ENCODE measurements at regions not wholly inside any gene's neighbourhood (a gene's known extent, or its start where the extent isn't known, plus 50 kb on each side); places are given as distances from the start of the nearest gene placed in this dataset.

GRCh38 chr3:148205977-148206376 lies 491.7 kb upstream of the AGTR1 start:
- Histone ChIP-seq H3K4me2 (ENCODE audit: low read length) (no peak overlapping the region), H3K27me3 (ENCODE audit: insufficient read depth, low read length) (no peaks in the 10 kb centered on the region), H2AK5ac (ENCODE audit: low read length) (no peak overlapping the region), H3K9ac (ENCODE audit: low read length) (no peak overlapping the region), H2BK5ac (ENCODE audit: low read depth, low read length, poor library complexity) (no peak overlapping the region), H3K18ac (ENCODE audit: low read length) (no peak overlapping the region), H2AFZ (ENCODE audit: insufficient read depth, low read length, poor library complexity) (no peak overlapping the region), H3K79me2 (ENCODE audit: control insufficient read depth, insufficient read depth, low read length, poor library complexity) (no peaks in the 10 kb centered on the region), H4K91ac (ENCODE audit: low read depth, low read length) (no peak overlapping the region), H4K12ac (ENCODE audit: low read depth, low read length) (no peak overlapping the region), H3K23ac (ENCODE audit: low read length) (no peak overlapping the region), H4K8ac (ENCODE audit: low read depth, low read length) (no peak overlapping the region), H2BK120ac (ENCODE audit: insufficient read depth, low read length, poor library complexity) (no peak overlapping the region), H3K4me1 (ENCODE audit: control insufficient read depth in 1 of 2, insufficient read depth in 2 of 2, low read length in 2 of 2) (no peaks in the 10 kb centered on the region), H3K4ac (ENCODE audit: low read depth, low read length) (no peak overlapping the region), H3K79me1 (ENCODE audit: low read length) (no peaks in the 10 kb centered on the region), H3K27ac (ENCODE audit: low read depth, low read length) (no peak overlapping the region), H2BK12ac (ENCODE audit: low read length) (no peak overlapping the region), H3K4me3 (ENCODE audit: low read depth, low read length) (no peak overlapping the region), H3K9me3 (ENCODE audit: insufficient read depth, low read depth, low read length) (no peaks in the 10 kb centered on the region), H3K36me3 (ENCODE audit: control insufficient read depth in 1 of 2, insufficient read depth in 2 of 2, low read length in 2 of 2) (no peaks in the 10 kb centered on the region), H3K14ac (ENCODE audit: low read length) (no peak overlapping the region)
- WGBS (ENCODE audit: extremely low coverage, insufficient coverage, insufficient read length) = no CpG with 5 or more reads among the region's 2 CpGs
- DNase-seq = no peak

GRCh38 chr3:148206446-148206845 lies 491.3 kb upstream of the AGTR1 start:
- no peaks in the 10 kb centered on the region for H3K36me3 ChIP-seq (ENCODE audit: control insufficient read depth in 1 of 2, insufficient read depth in 2 of 2, low read length in 2 of 2)
- no CpG with 5 or more reads among the region's 1 CpG for WGBS (ENCODE audit: extremely low coverage, insufficient coverage, insufficient read length)
- H3K4me1 ChIP-seq (ENCODE audit: control insufficient read depth in 1 of 2, insufficient read depth in 2 of 2, low read length in 2 of 2) = no peaks in the 10 kb centered on the region

GRCh38 chr3:148208975-148209374 lies 488.7 kb upstream of the AGTR1 start:
- H3K9me3 ChIP-seq (ENCODE audit: insufficient read depth, low read depth, low read length) = no peaks in the 10 kb centered on the region
- H3K23ac ChIP-seq (ENCODE audit: low read length) = no peak overlapping the region
- no peak overlapping the region for H3K27ac ChIP-seq (ENCODE audit: low read depth, low read length)
- no peak overlapping the region for H2BK12ac ChIP-seq (ENCODE audit: low read length)
- no peak overlapping the region for H2BK5ac ChIP-seq (ENCODE audit: low read depth, low read length, poor library complexity)
- H4K12ac ChIP-seq (ENCODE audit: low read depth, low read length) = no peak overlapping the region
- H2AK5ac ChIP-seq (ENCODE audit: low read length) = no peak overlapping the region
- no peaks in the 10 kb centered on the region for H3K4me1 ChIP-seq (ENCODE audit: control insufficient read depth in 1 of 2, insufficient read depth in 2 of 2, low read length in 2 of 2)
- H3K14ac ChIP-seq (ENCODE audit: low read length) = no peak overlapping the region
- no peak overlapping the region for H3K4me3 ChIP-seq (ENCODE audit: low read depth, low read length)
- no peaks in the 10 kb centered on the region for H3K36me3 ChIP-seq (ENCODE audit: control insufficient read depth in 1 of 2, insufficient read depth in 2 of 2, low read length in 2 of 2)
- no peak overlapping the region for H2BK120ac ChIP-seq (ENCODE audit: insufficient read depth, low read length, poor library complexity)
- no peaks in the 10 kb centered on the region for H3K27me3 ChIP-seq (ENCODE audit: insufficient read depth, low read length)
- no peak overlapping the region for H4K91ac ChIP-seq (ENCODE audit: low read depth, low read length)
- H3K79me2 ChIP-seq (ENCODE audit: control insufficient read depth, insufficient read depth, low read length, poor library complexity) = no peaks in the 10 kb centered on the region
- H3K4ac ChIP-seq (ENCODE audit: low read depth, low read length) = no peak overlapping the region
- no peak overlapping the region for H3K9ac ChIP-seq (ENCODE audit: low read length)
- H3K79me1 ChIP-seq (ENCODE audit: low read length) = no peaks in the 10 kb centered on the region
- H3K4me2 ChIP-seq (ENCODE audit: low read length) = no peak overlapping the region
- H4K8ac ChIP-seq (ENCODE audit: low read depth, low read length) = no peak overlapping the region
- no peak for DNase-seq
- no peak overlapping the region for H2AFZ ChIP-seq (ENCODE audit: insufficient read depth, low read length, poor library complexity)
- H3K18ac ChIP-seq (ENCODE audit: low read length) = no peak overlapping the region

More at GRCh38 chr3:148206446-148206845, 491.3 kb upstream of the AGTR1 start:
- Histone ChIP-seq H3K23ac (ENCODE audit: low read length) (no peak overlapping the region), H4K8ac (ENCODE audit: low read depth, low read length) (no peak overlapping the region), H2BK5ac (ENCODE audit: low read depth, low read length, poor library complexity) (no peak overlapping the region), H4K91ac (ENCODE audit: low read depth, low read length) (no peak overlapping the region), H3K4ac (ENCODE audit: low read depth, low read length) (no peak overlapping the region), H4K12ac (ENCODE audit: low read depth, low read length) (no peak overlapping the region), H2AK5ac (ENCODE audit: low read length) (no peak overlapping the region), H3K9me3 (ENCODE audit: insufficient read depth, low read depth, low read length) (no peaks in the 10 kb centered on the region), H3K79me2 (ENCODE audit: control insufficient read depth, insufficient read depth, low read length, poor library complexity) (no peaks in the 10 kb centered on the region), H3K27me3 (ENCODE audit: insufficient read depth, low read length) (no peaks in the 10 kb centered on the region), H3K14ac (ENCODE audit: low read length) (no peak overlapping the region), H3K4me2 (ENCODE audit: low read length) (no peak overlapping the region), H2AFZ (ENCODE audit: insufficient read depth, low read length, poor library complexity) (no peak overlapping the region), H2BK12ac (ENCODE audit: low read length) (no peak overlapping the region), H3K27ac (ENCODE audit: low read depth, low read length) (no peak overlapping the region), H2BK120ac (ENCODE audit: insufficient read depth, low read length, poor library complexity) (no peak overlapping the region), H3K18ac (ENCODE audit: low read length) (no peak overlapping the region), H3K4me3 (ENCODE audit: low read depth, low read length) (no peak overlapping the region), H3K9ac (ENCODE audit: low read length) (no peak overlapping the region), H3K79me1 (ENCODE audit: low read length) (no peaks in the 10 kb centered on the region)
- no peak for DNase-seq

GRCh38 chr3:148211725-148212124 lies 486.0 kb upstream of the AGTR1 start:
- Histone ChIP-seq H3K4me1 (ENCODE audit: control insufficient read depth in 1 of 2, insufficient read depth in 2 of 2, low read length in 2 of 2) (no peaks in the 10 kb centered on the region), H3K36me3 (ENCODE audit: control insufficient read depth in 1 of 2, insufficient read depth in 2 of 2, low read length in 2 of 2) (no peaks in the 10 kb centered on the region), H3K23ac (ENCODE audit: low read length) (peak overlapping the region; percentile 86), H2BK120ac (ENCODE audit: insufficient read depth, low read length, poor library complexity) (no peak overlapping the region), H3K79me1 (ENCODE audit: low read length) (no peaks in the 10 kb centered on the region), H3K4ac (ENCODE audit: low read depth, low read length) (no peak overlapping the region), H3K18ac (ENCODE audit: low read length) (no peak overlapping the region), H4K8ac (ENCODE audit: low read depth, low read length) (no peak overlapping the region), H2BK12ac (ENCODE audit: low read length) (no peak overlapping the region), H2AK5ac (ENCODE audit: low read length) (no peak overlapping the region), H3K4me2 (ENCODE audit: low read length) (no peak overlapping the region), H3K9ac (ENCODE audit: low read length) (no peak overlapping the region), H4K12ac (ENCODE audit: low read depth, low read length) (no peak overlapping the region), H3K9me3 (ENCODE audit: insufficient read depth, low read depth, low read length) (no peaks in the 10 kb centered on the region), H4K91ac (ENCODE audit: low read depth, low read length) (no peak overlapping the region), H2AFZ (ENCODE audit: insufficient read depth, low read length, poor library complexity) (no peak overlapping the region), H3K14ac (ENCODE audit: low read length) (no peak overlapping the region), H2BK5ac (ENCODE audit: low read depth, low read length, poor library complexity) (no peak overlapping the region), H3K27ac (ENCODE audit: low read depth, low read length) (no peak overlapping the region), H3K4me3 (ENCODE audit: low read depth, low read length) (no peak overlapping the region), H3K79me2 (ENCODE audit: control insufficient read depth, insufficient read depth, low read length, poor library complexity) (no peaks in the 10 kb centered on the region), H3K27me3 (ENCODE audit: insufficient read depth, low read length) (no peaks in the 10 kb centered on the region)
- no peak for DNase-seq

GRCh38 chr3:148214705-148215104 lies 483.0 kb upstream of the AGTR1 start:
- H3K4me1 ChIP-seq (ENCODE audit: control insufficient read depth in 1 of 2, insufficient read depth in 2 of 2, low read length in 2 of 2) = no peaks in the 10 kb centered on the region
- no peak overlapping the region for H4K91ac ChIP-seq (ENCODE audit: low read depth, low read length)
- no peak overlapping the region for H2AK5ac ChIP-seq (ENCODE audit: low read length)
- H3K18ac ChIP-seq (ENCODE audit: low read length) = no peak overlapping the region
- H3K4ac ChIP-seq (ENCODE audit: low read depth, low read length) = no peak overlapping the region
- no peaks in the 10 kb centered on the region for H3K9me3 ChIP-seq (ENCODE audit: insufficient read depth, low read depth, low read length)
- H3K4me3 ChIP-seq (ENCODE audit: low read depth, low read length) = no peak overlapping the region
- H3K79me2 ChIP-seq (ENCODE audit: control insufficient read depth, insufficient read depth, low read length, poor library complexity) = no peaks in the 10 kb centered on the region
- H3K4me2 ChIP-seq (ENCODE audit: low read length) = no peak overlapping the region
- H2BK120ac ChIP-seq (ENCODE audit: insufficient read depth, low read length, poor library complexity) = no peak overlapping the region
- no peak overlapping the region for H4K12ac ChIP-seq (ENCODE audit: low read depth, low read length)
- no peak overlapping the region for H2AFZ ChIP-seq (ENCODE audit: insufficient read depth, low read length, poor library complexity)
- no peak overlapping the region for H3K27ac ChIP-seq (ENCODE audit: low read depth, low read length)
- H3K14ac ChIP-seq (ENCODE audit: low read length) = no peak overlapping the region
- no peak overlapping the region for H3K9ac ChIP-seq (ENCODE audit: low read length)
- H3K79me1 ChIP-seq (ENCODE audit: low read length) = no peaks in the 10 kb centered on the region
- no peak overlapping the region for H2BK12ac ChIP-seq (ENCODE audit: low read length)
- no CpG with 5 or more reads among the region's 3 CpGs for WGBS (ENCODE audit: extremely low coverage, insufficient coverage, insufficient read length)
- DNase-seq = no peak
- no peak overlapping the region for H4K8ac ChIP-seq (ENCODE audit: low read depth, low read length)
- H3K36me3 ChIP-seq (ENCODE audit: control insufficient read depth in 1 of 2, insufficient read depth in 2 of 2, low read length in 2 of 2) = no peaks in the 10 kb centered on the region
- H3K23ac ChIP-seq (ENCODE audit: low read length) = no peak overlapping the region
- no peak overlapping the region for H2BK5ac ChIP-seq (ENCODE audit: low read depth, low read length, poor library complexity)
- H3K27me3 ChIP-seq (ENCODE audit: insufficient read depth, low read length) = no peaks in the 10 kb centered on the region

All from trophoblast cell (in vitro differentiated cells and primary cell).